ENCODE measurements at regions not wholly inside any gene's neighbourhood (a gene's known extent, or its start where the extent isn't known, plus 50 kb on each side); places are given as distances from the start of the nearest gene placed in this dataset.
A peak's percentile ranks its signal among the peaks of the same experiment; 100 is the strongest.

DNA sequence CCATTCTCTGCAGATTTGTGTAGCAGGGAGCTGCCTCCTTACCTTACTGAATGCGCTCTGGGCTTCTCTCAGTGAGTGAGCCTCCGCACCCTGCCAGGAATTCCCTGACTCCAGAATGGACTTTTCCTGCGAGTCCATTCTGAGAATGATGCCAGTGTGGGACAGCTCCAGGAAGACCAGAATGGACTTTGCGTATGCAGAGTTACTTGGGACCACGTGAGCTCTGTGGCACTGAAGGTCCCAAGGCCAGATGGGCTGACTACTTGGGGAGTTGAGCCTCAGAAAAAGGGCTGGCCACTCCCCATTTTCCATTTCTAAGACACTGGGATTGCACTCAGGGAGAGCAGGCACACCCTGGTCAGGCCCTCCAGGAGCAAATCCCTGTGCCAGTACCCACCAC is 324.7 kb upstream of the ZMIZ1 start:
- no peaks in the 10 kb centered on the region for H3K27me3 ChIP-seq
- H3K9me3 ChIP-seq, result no peaks in the 10 kb centered on the region
- DNase-seq (no peak), ATAC-seq (ENCODE audit: low FRiP score in 2 of 2) (no peak)
- no peak overlapping the region for H3K4me3 ChIP-seq
- no peaks in the 10 kb centered on the region for H3K36me3 ChIP-seq
- peaks cover 0 to 18% (median 16%) of the 10 kb centered on the region in 4 donors for H3K4me1 ChIP-seq
- WGBS, 2 donors, result 92 to 100% methylated on average over 2 to 5 of the region's 5 CpGs
- no peak overlapping the region for H3K27ac ChIP-seq
- TF ChIP-seq EP300 (IDR thresholded peaks at IDR 0.05), result no peak
- TF ChIP-seq POLR2A (IDR thresholded peaks at IDR 0.05), result no peak
- no peak for TF ChIP-seq CTCF (IDR thresholded peaks at IDR 0.05)
- no peak for TF ChIP-seq POLR2AphosphoS5 (IDR thresholded peaks at IDR 0.05)

DNA sequence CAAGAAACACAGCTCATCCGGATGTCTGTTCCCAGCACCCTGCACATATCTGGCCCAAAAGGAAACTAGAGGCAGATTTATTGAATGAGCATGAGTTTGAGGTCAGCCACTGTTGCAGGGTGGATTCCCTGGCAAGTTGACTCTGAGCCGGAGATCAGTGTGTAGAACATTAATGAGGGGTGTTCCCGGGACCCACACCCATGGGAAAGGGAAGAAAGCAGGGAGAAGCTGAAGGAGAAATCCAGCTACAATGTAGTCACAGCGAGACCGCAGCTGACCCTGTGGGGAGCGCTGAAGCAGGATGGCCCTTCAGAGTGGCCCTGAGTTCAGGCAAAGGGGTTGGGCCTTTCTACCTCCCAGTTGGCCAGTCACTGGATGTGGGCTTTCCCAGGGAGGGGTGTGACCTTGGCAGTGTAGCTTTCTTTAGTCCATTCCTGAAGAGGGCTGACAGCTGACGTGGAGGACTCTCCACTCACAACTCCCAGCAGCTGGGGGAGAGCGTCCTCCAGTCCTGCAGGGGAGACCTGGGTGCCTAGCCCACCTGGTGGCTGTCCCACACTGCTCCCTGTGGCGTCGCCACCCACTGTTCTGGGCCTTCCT is 324.2 kb upstream of the ZMIZ1 start:
- Histone ChIP-seq H3K9me3 (no peaks in the 10 kb centered on the region), H3K27ac (no peak overlapping the region), H3K4me1 (peaks cover 0 to 18% (median 16%) of the 10 kb centered on the region in 4 donors), H3K36me3 (no peaks in the 10 kb centered on the region), H3K4me3 (no peak overlapping the region), H3K27me3 (no peaks in the 10 kb centered on the region)
- DNase-seq, result no peak
- TF ChIP-seq POLR2AphosphoS5 (IDR thresholded peaks at IDR 0.05) (no peak), CTCF (IDR thresholded peaks at IDR 0.05) (no peak), POLR2A (IDR thresholded peaks at IDR 0.05) (no peak), EP300 (IDR thresholded peaks at IDR 0.05) (no peak)
- ATAC-seq (ENCODE audit: low FRiP score in 2 of 2), result peak; percentile 25 to 64
- WGBS, 2 donors, result 67 to 68% methylated on average over 9 to 10 of the region's 10 CpGs

DNA sequence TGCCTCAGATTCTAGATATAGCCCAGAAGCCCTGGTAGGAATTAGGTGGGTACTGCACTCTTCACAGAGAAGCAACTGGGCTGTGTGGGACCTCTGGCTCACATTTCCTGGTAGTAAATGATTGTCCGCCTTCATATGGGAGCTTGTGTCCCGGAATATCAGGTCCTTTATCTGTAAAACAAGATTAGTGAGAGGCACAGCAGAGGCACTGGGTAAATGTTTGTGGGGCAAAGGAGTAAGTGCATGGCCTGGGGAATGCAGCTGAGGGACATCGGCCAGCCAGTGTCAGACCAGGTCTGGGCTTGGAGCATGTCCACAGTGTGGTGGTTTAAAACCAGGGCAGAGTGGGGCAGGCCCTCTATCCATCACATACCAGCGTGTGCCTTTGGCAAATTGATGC is 323.3 kb upstream of the ZMIZ1 start:
- Histone ChIP-seq H3K36me3 (no peaks in the 10 kb centered on the region), H3K9me3 (no peaks in the 10 kb centered on the region), H3K27ac (no peak overlapping the region), H3K4me1 (peaks cover 0 to 18% (median 16%) of the 10 kb centered on the region in 4 donors), H3K4me3 (no peak overlapping the region), H3K27me3 (no peaks in the 10 kb centered on the region)
- ATAC-seq (ENCODE audit: low FRiP score in 2 of 2) (no peak), DNase-seq (no peak)
- TF ChIP-seq CTCF (IDR thresholded peaks at IDR 0.05) (no peak), EP300 (IDR thresholded peaks at IDR 0.05) (no peak), POLR2AphosphoS5 (IDR thresholded peaks at IDR 0.05) (no peak), POLR2A (IDR thresholded peaks at IDR 0.05) (no peak)
- WGBS, 2 donors, result 74 to 82% methylated on average over 4 of the region's 4 CpGs

- WGBS, 2 donors, result 91 to 95% methylated on average over 8 to 11 of the region's 11 CpGs
- peaks cover 0 to 18% (median 15%) of the 10 kb centered on the region in 4 donors for H3K4me1 ChIP-seq
These were observed 322.5 kb upstream of the ZMIZ1 start for GRCh38 chr10:78746155-78746763.

More at GRCh38 chr10:78746155-78746763, 322.5 kb upstream of the ZMIZ1 start:
- ATAC-seq (ENCODE audit: low FRiP score in 2 of 2) (no peak), DNase-seq (no peak)
- Histone ChIP-seq H3K27me3 (no peaks in the 10 kb centered on the region), H3K27ac (no peak overlapping the region), H3K9me3 (no peaks in the 10 kb centered on the region), H3K36me3 (no peaks in the 10 kb centered on the region), H3K4me3 (no peak overlapping the region)
- no peak for TF ChIP-seq POLR2AphosphoS5 (IDR thresholded peaks at IDR 0.05)
- no peak for TF ChIP-seq CTCF (IDR thresholded peaks at IDR 0.05)
- TF ChIP-seq EP300 (IDR thresholded peaks at IDR 0.05), result no peak
- TF ChIP-seq POLR2A (IDR thresholded peaks at IDR 0.05), result no peak
